NCI-H226 (cell line): ENCODE measurements at regions not wholly inside any gene's neighbourhood (a gene's known extent, or its start where the extent isn't known, plus 50 kb on each side); places are given as distances from the start of the nearest gene placed in this dataset.

Experiments used
- DNase-seq: peaks from one replicate; pipeline ENCODE4 v3.0.0-alpha.2; 2015

- no peak for DNase-seq
Observed at GRCh38 chr12:115455268-115455681, 771.3 kb upstream of the TBX3 start.

DNA sequence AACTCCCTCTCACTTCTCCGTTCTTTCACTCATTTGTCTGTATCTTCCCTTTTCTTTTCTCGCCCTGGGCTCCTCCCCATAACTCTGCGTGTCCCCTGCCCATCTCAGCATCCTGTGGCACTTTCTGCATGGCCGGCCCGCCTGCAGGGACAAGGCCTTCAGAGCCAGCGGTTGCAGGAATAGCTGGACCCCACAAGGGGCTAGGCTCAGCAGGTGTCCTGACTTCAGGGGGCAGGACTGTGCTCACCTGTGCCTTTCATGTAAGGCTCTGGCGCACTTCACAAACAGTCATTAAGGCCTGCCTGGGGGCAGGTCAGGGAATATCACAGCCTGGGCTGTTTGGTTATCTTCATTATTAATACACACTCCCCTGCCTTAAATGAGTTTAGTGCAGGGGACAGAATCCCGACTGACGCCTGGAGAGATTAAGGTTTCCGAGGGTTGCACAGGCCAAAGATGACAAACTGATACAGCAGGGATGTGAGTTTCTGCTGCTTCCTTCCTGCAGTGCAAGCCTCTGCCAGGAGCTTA, 768.8 kb upstream of the TBX3 start:
- no peak for DNase-seq

DNA sequence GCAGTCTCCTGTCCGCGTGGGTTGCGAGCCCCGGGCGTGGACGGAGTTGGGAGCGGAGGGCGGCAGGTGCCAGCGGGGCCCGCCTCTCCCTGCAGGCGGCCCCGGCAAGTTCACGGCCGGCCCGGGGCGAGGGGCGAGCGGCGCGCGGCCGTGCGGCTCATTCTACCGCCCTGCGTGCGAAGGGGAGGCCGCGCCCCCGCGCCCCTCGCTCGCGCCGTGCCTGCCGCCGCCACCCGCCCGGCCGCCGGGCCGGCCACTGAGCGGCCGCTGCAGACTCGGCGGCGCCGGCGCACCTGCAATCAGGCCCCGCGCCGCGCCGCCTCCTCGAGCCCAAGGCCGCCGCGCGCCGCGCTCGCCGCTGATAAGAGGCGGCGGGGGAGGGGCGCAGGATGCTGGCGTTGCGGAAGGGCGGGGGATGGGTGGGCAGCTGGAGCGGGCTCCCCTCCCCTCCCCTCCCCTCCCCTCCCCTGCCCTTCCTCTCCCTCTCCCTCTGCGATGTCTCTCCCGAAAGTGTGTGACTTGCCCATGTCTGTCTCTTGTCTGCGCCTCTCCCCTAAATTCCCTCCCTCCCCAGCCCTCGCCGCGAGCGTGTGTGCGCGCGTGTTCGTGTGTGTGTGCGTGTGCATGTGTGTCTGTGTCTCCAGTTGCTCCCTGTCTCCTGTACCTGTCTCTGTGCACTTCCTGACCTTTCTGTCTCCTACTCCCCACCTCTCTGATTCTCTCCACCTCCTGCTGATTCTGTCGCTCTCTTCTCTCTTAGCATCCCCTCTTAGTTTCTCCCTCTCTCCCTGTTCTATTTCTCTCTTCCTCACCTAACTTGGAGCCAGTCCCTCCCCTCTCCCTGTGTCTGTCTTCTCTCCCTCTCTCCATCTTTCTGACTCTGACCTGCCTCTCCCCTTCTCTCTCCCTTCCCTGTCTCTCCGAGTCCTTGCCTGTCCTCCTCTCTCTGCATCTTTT, 768.1 kb upstream of the TBX3 start:
- peak; percentile 62 for DNase-seq

DNA sequence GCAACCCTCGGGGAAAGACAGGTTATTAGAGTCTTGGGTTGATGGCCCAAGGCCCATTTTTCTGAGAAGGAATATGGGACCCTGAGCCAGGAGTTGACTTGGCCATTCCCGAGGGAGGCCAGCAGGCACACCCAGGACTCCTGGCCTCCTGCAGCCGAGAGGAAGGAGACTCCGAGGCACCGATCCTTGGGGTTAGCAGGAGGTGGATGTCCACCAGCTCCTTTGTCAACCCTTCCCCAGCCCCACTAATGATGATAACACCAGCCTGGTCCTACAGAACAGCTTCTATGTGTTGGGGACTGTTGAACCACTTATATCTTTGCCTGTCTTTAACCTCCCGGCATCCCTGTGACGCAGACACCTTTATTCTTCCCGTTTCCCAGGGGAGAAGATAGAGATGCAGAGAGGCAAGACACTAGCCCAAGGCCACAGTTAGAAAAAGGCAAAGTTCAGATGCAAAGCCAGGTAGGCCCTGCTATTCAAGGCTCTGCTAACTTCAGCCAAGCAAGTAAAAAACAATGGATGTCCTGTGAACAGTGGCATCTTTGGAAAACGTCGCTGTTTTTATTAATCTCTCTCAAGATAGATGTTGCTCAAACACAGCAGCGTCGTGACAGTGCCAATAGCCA, 767.3 kb upstream of the TBX3 start:
- no peak for DNase-seq

- no peak for DNase-seq
Observed at GRCh38 chr12:115450710-115451109, 766.7 kb upstream of the TBX3 start.

DNA sequence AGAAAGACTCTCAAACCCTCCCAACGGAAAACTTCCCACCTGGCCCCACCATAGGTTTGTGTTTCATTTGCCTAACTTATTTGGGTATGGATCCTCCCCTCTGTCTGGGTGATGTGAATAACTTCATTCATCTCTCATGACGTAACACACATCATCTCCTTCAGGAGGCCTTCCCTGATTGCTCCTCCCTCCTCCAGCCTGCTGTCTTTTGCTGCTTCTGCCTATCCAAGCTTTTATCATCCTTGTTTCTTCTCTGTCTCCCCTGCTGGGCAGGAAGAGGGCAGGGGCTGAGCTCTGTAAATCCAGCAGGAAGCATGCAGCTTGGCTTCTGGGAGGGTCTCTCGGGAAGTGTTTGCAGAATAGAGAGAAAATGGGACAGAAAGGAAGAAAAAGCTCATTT, 766.0 kb upstream of the TBX3 start:
- DNase-seq: no peak

GRCh38 chr12:115449526-115449925, 765.6 kb upstream of the TBX3 start:
- no peak for DNase-seq

GRCh38 chr12:115444346-115444745, 760.4 kb upstream of the TBX3 start:
- no peak for DNase-seq

- DNase-seq: no peak
Observed at GRCh38 chr12:115443351-115443938, 759.5 kb upstream of the TBX3 start.

DNA sequence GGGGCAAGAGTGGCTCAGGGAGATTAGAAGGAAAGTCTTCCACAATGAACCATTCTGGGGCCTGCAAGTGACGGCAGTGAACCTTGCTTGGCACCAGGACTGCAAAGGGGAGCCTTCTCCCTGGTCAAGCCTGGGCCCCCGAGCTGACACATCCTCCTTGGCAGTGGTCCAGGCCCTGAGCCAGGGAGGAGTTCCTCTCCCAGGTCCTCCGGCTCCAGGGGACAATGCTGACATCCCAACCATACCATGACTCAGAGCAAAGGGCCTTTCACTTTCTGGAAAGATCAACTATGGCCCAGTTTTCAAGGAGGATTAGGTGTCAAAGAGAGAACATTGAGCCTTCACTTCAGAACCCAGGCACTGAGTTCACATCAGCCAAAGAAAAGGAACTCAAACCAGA, 756.5 kb upstream of the TBX3 start:
- DNase-seq: peak; percentile 12

DNA sequence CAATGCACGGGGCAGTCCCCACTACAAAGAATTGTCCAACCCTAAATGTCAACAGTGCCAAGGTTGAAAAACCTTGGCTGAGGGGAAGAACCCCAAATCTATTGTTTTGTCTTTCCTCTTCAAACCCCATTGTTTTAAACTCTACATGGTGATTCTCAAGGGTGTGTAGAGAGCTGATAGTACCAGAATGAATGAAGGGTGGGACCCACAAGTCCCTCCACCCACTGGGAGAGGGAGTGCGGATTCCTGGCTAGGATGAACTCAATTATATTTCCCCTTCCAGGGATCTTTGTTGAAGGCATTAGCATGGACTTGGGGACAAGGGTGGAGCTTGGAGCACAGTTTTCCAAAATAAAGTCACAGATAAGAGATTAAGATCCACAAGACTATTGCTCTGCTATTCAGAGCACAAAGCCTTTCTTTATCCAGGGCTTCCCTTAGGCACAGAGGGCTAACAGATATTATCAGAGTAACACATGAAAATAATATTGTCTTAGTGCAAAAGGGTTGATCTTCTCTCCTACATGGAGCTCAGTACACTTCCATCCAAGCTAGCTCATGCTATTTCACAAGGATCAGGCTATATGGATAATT, 755.1 kb upstream of the TBX3 start:
- no peak for DNase-seq

- DNase-seq: no peak
Observed at GRCh38 chr12:115438314-115438713, 754.3 kb upstream of the TBX3 start.

DNA sequence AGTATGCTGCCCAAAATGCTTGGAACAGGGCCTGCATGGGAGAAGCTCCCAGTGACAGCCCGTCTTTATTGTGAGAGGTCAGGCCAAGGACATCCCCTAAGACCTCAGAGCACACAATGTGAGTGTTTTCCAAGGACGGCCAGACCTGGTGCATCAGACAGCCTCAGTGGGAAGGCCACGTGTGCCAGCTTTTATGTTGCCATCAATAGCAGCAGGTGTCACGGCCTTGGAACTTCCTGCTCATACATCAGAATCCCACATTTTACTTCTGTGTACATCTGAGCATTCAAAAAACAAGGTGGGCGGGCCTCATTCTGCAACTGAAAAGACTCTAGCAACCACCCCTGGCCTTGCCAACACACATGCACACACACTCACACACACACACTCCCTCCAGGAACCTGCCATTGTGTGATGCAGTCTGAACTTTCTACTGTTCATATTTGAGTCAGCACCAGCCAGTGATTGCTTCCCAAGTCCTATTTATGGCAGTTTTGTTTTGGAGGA, 753.1 kb upstream of the TBX3 start:
- no peak for DNase-seq

GRCh38 chr12:115433014-115433634, 749.1 kb upstream of the TBX3 start:
- DNase-seq: no peak

DNA sequence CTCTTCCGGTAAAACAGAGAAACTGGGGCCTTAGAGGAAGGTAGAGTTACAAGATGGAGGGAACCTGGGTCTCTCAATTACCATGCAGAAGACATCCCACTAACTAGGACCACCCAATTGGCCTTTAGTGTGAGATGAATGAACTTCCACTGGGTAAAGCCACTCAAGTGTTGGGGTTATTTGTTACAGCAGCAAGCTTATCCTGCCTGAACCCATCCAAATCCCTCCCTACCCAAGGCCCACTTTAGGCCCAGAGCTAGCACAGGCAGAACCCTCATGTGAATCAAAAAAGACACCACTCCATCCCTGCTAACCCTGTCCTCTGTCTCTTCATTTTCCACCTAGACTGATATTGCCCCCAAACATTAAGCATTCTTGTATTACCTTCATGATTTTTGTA, 746.7 kb upstream of the TBX3 start:
- no peak for DNase-seq

GRCh38 chr12:115426732-115427131, 742.8 kb upstream of the TBX3 start:
- DNase-seq: no peak

- no peak for DNase-seq
Observed at GRCh38 chr12:115424003-115424402, 740.0 kb upstream of the TBX3 start.

DNA sequence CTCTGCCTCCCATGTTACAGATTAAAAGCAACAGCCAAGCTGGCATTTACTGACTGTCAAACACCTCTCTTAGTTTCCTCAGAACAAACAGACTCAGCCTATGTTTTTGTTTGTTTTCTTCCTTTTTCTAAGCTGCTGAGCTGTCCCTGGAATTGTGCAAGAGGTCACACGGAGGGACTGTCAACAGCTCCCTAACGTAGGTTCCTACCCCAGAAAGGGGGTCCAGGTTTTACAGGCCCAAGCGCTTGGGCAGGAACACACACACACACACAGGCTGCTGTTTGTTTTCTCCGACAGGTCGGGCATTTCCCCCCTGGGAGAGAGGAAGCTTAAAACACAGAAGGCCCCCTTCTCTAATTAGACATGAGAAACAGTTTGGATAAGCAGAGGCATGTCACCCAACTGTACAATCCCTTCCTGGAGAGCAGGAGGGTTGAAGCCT, 739.6 kb upstream of the TBX3 start:
- no peak for DNase-seq

- DNase-seq: no peak
Observed at GRCh38 chr12:115422845-115423545, 739.0 kb upstream of the TBX3 start.

- DNase-seq: no peak
Observed at GRCh38 chr12:115421796-115422709, 738.1 kb upstream of the TBX3 start.

DNA sequence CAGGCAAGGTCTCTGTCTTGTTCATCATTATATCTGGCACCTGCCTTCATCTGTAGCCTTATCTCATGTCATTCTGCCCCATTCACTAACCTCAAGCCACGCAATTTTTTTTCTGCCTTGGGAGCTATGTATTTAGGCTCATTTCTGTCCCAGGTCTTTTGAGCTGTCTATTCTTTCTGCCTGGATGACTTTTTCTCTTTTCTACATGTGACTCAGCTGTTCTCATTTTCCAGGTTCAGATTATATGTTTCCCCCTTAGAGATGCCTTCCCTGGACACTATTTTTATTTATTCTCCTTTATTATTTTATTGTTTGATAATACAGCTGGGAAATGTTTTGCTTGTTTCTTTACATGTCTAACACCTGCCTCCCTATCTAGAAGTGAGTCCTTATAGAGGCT, 737.4 kb upstream of the TBX3 start:
- no peak for DNase-seq
